ENCODE measurements at regions not wholly inside any gene's neighbourhood (a gene's known extent, or its start where the extent isn't known, plus 50 kb on each side); places are given as distances from the start of the nearest gene placed in this dataset.

- Histone ChIP-seq H3K36me3 (no peaks in the 10 kb centered on the region), H3K9me3 (no peaks in the 10 kb centered on the region), H3K27ac (no peak overlapping the region), H3K4me3 (replicated peaks in 1 of 3) (no peak overlapping the region), H3K4me1 (no peaks in the 10 kb centered on the region), H3K27me3 (no peaks in the 10 kb centered on the region)
- TF ChIP-seq CTCF (IDR thresholded peaks at IDR 0.05) (no peak), POLR2A (IDR thresholded peaks at IDR 0.05) (no peak)
- WGBS, 2 donors, result 50 to 55% methylated on average over 1 of the region's 1 CpG
- intact Hi-C loops (cut with DNase I), result no loop called here
- no peak for DNase-seq
These were observed 1516.2 kb upstream of the PCDH20 start for GRCh38 chr13:62931853-62932252.

- no peaks in the 10 kb centered on the region for H3K9me3 ChIP-seq
- DNase-seq, result no peak
- no peaks in the 10 kb centered on the region for H3K4me1 ChIP-seq
- no peaks in the 10 kb centered on the region for H3K36me3 ChIP-seq
- no peak overlapping the region for H3K4me3 ChIP-seq (replicated peaks in 1 of 3)
- no peak overlapping the region for H3K27ac ChIP-seq
- intact Hi-C loops (cut with DNase I), result no loop called here
- TF ChIP-seq CTCF (IDR thresholded peaks at IDR 0.05) (no peak), POLR2A (IDR thresholded peaks at IDR 0.05) (no peak)
- H3K27me3 ChIP-seq, result no peaks in the 10 kb centered on the region
These were observed 1508.7 kb upstream of the PCDH20 start for GRCh38 chr13:62924395-62924794.

- WGBS, 2 donors, result 66 to 79% methylated on average over 2 of the region's 2 CpGs
- intact Hi-C loops (cut with DNase I), result no loop called here
- H3K27ac ChIP-seq, result no peak overlapping the region
- no peaks in the 10 kb centered on the region for H3K4me1 ChIP-seq
- no peak for DNase-seq
- H3K27me3 ChIP-seq, result no peaks in the 10 kb centered on the region
- TF ChIP-seq CTCF (IDR thresholded peaks at IDR 0.05), result no peak
- TF ChIP-seq POLR2A (IDR thresholded peaks at IDR 0.05), result no peak
- H3K4me3 ChIP-seq (replicated peaks in 1 of 3), result no peak overlapping the region
- no peaks in the 10 kb centered on the region for H3K36me3 ChIP-seq
- H3K9me3 ChIP-seq, result no peaks in the 10 kb centered on the region
These were observed 1504.5 kb upstream of the PCDH20 start for GRCh38 chr13:62920159-62920558.

DNA sequence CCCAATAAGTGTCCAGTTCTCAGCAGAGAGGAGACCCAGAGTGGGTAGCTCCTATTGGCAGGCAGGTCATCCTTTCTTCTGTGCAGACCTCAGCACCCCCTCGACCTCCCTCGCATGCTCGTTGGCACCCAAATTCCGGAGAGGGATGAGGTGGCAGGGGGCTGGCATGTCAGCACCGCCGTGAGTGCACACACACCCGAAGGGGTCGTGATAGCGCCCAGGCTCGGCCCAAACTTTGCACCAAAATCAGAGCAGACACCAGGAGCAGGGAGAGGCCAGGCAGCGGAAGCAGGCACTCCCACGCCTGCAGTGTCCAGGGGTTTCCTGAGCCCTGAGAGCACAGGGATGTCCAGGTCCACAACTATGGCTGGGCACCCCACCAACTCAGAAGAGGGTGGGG lies 1503.8 kb upstream of the PCDH20 start:
- Histone ChIP-seq H3K9me3 (no peaks in the 10 kb centered on the region), H3K27ac (no peak overlapping the region), H3K27me3 (no peaks in the 10 kb centered on the region), H3K36me3 (no peaks in the 10 kb centered on the region), H3K4me3 (replicated peaks in 1 of 3) (no peak overlapping the region), H3K4me1 (no peaks in the 10 kb centered on the region)
- intact Hi-C loops (cut with DNase I), result no loop called here
- TF ChIP-seq POLR2A (IDR thresholded peaks at IDR 0.05) (no peak), CTCF (IDR thresholded peaks at IDR 0.05) (no peak)
- 93 to 98% methylated on average over 5 to 8 of the region's 12 CpGs for WGBS, 2 donors
- no peak for DNase-seq

GRCh38 chr13:62910541-62911060 lies 1495.0 kb upstream of the PCDH20 start:
- no peaks in the 10 kb centered on the region for H3K9me3 ChIP-seq
- no peaks in the 10 kb centered on the region for H3K36me3 ChIP-seq
- TF ChIP-seq POLR2A (IDR thresholded peaks at IDR 0.05), result no peak
- TF ChIP-seq CTCF (IDR thresholded peaks at IDR 0.05), result no peak
- 77 to 78% methylated on average over 4 of the region's 4 CpGs for WGBS, 2 donors
- DNase-seq, result no peak
- no peak overlapping the region for H3K4me3 ChIP-seq (replicated peaks in 1 of 3)
- H3K27me3 ChIP-seq, result no peaks in the 10 kb centered on the region
- H3K27ac ChIP-seq, result no peak overlapping the region
- no peaks in the 10 kb centered on the region for H3K4me1 ChIP-seq
- intact Hi-C loops (cut with DNase I), result no loop called here
